Loucy (cell line): ENCODE measurements at regions not wholly inside any gene's neighbourhood (a gene's known extent, or its start where the extent isn't known, plus 50 kb on each side); places are given as distances from the start of the nearest gene placed in this dataset.

ENCODE experiments used
- CTCF ChIP-seq: fragments of 200-600 bp; sonication (generic); conservative IDR thresholded peaks from 2 replicates; pipeline ENCODE4 v1.5.1; 2014; ENCODE audit warnings: mild to moderate bottlenecking, antibody characterized with exemption, low read length
- EZH2phosphoT487 ChIP-seq: fragments of 200-600 bp; IDR thresholded peaks from 2 replicates; pipeline ENCODE4 v1.6.1; 2018; ENCODE audit warnings: antibody characterized with exemption, mild to moderate bottlenecking, moderate library complexity, borderline replicate concordance

GRCh38 chr2:107700073-107700472 lies 126.6 kb upstream of the RGPD4 start:
- TF ChIP-seq CTCF, result no peak
- TF ChIP-seq EZH2phosphoT487, result no peak
